Medulla oblongata (tissue), 1 donor: ENCODE measurements at regions not wholly inside any gene's neighbourhood (a gene's known extent, or its start where the extent isn't known, plus 50 kb on each side); places are given as distances from the start of the nearest gene placed in this dataset.
A peak's percentile ranks its signal among the peaks of the same experiment; 100 is the strongest.

Source experiments
- DNase-seq: peaks from one replicate; pipeline ENCODE4 v3.0.0-alpha.2; 2015; ENCODE audit errors: extremely low spot score

DNA sequence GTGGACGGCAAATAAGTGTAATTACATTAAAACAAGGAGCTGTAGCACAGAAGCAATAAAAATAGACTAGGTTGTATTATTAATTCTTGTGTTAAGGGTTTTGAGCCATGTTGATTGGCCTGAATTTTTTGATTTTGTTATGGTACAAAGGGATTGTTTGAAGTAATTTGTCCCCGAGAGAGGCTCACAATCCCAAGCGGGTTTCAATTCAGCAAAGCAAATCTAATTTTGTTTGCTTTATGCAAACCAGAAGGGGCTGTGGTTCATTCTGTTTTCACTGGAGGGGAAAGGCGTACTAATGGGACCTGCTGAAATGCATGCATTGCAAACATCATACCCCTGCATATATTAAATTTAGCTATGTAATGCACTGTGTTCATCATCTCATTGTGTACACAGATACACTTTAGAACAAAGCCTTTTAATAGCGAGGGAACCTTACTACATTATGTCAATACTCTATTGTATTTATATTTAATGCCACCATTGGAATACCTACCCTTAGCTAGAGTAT, 379.5 kb upstream of the POU3F2 start:
- DNase-seq, result no peak

DNA sequence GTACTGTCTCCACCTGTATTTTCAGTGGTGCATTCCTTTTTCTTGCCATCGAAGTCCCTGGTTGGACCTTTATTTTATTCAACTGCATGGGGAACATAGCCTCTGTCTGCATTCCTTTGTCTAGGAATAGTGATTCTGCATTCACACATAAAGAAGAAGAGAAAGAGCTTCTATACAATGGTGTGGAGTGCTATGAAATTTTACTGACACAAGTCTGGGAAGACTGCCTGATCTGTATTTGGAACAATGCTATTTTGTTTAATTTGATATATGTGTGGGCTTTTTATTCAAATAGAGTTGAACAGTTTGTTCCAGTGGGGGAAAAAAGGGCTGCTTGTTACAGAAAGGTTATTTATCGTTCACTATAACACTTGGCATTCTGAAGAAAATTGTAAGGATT, 375.7 kb upstream of the POU3F2 start:
- peak; percentile 80 for DNase-seq

DNA sequence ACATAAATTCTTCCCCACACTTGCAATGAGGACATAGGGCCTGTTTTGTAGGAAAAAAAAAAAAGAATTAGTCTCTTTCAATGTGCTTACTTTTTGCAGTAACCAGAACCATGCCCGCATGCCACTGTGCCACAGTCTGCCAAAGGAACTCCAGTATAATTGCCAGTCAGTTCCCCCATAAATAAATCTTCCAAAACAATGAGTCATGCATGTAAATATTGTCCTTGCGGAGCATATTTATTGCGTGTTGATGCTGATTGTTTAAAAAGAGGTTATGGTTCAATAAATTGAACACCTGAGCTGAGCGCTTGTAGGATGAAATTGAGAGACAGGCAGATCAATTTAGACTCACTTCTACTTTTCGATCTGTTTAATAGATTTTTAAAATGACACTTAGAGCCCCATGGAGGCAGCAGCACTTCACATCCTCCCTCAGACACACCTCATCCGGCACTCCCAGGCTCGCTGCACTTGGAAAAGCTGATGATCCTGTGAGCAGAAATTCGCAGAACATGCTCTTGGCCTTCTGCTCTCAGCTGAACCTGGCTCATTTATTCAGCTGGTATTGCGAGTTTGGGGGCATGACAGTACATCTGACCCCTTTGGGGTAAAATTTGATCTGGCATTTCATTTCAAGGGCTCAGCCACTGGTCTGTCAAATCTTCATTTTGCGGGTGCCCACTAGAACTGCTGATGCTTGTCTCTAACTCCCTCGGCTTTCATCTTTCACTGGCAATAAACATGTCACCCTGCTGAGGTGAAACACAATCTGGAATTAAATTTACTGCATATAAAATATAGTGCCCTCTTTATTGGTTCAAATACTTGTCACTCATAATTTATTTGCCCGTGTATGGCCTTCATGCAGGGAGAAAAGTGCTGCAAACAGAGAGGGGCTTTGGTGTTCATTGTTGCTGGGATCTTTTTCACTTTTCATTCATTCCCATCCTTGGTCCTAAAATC, 371.1 kb upstream of the POU3F2 start:
- no peak for DNase-seq

DNA sequence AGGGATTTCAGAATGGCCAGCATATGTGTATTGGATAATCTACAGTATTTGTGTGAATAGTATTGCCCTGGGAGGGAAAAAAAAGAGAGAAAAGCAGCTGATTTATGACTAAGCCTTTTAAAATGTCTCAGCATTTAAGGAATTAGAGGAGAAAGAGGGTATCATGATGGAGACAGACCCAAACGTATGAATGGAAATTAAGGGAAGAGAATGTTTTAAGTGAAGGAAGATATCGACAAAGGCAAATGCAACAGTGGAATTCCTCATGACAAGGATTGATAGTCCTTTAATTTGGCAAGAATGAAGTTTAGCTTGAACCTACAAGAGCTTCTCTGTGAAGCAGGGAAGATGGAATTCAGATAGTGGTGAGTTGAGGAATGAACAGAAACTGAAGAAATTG, 367.3 kb upstream of the POU3F2 start:
- DNase-seq, result no peak

DNA sequence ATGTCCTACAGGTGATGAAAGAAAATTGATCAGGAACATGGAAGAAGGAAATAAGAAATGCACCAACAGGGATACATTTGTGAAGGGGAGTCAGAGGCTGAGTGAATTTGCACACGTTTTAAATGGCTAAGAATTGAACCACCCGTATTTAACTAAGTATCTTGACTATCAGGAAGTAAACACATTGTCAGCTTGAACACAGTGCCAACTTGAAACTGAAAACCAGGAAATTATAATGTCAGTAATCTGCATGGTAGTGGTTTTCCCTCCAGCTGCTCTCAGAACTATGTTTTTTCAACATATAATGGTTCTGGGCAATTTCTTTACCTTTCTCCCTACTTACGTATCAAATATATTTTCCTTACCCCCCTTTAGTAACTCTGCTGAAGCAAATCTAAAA, 366.5 kb upstream of the POU3F2 start:
- DNase-seq, result no peak

DNA sequence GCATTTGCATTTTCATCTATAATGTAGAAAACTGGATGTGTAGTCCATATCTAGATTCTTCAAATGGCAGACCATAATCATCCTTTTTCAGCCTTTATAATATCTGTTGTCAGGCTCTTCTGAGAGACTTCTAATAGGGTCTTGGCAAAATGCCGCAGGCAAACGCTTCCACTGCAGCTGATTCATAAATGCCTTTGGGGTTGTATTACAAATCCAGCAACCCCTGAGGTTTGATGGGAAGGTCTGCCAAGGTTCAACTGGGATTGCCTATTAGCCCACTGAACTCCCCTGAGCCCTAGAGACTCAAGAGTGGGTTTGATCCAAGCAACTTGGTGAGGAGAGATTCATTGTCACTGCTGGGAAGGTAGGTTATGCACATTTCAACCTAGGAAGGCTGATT, 365.2 kb upstream of the POU3F2 start:
- no peak for DNase-seq

DNA sequence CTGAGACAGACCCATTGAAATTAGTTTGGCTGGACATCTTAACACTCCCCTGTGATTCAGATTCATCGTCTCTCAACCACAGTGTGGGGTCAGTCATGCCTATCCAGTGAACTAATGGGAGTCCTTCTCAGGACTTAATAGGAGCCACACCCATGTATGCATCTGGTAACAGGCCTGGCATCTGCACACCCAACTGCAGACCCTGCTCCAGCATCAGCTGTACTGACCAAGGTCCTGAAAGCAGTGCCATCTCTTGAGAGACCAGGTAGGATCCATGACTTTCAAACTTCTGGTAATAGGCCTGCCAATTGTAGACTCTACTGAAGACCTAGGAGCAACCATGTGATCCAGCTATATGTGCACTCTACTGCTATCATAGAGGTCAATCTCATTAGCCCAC, 363.6 kb upstream of the POU3F2 start:
- DNase-seq, result no peak

DNA sequence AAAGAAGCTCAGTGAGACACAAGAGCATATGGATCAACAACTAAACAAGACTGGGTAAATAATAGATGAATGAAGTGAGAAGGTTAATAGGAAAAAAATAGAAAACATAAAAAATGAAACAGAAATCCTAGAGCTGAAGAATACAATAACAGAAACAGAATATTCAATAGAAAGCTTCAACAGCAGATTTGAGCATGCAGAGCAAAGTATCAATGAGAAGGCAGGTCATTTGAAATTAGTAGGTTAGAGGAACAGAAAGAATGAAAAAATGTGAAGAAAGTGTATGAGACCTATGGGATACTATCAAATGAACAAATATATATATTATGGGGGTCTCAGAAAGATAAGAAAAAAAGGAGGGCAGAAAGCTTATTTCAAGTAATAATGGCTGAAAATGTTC, 362.9 kb upstream of the POU3F2 start:
- DNase-seq, result no peak

DNA sequence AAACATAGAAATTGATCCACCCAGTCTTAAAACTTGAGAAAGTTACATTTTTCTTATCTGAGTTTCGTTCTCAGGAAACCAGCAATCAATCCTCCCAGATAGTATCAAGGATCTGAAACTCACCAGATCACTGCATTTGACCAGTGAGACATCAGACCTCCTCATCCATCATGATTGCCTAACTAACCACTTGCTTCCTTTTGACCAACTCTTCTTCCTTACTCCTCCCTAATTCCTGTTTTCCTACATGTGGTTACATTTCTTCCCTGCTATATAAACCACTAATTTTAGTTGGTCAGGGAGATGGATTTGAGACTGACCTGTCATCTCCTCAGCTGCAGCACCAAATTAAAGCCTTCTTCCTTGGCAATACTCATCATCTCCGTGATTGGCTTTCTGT, 357.1 kb upstream of the POU3F2 start:
- no peak for DNase-seq

DNA sequence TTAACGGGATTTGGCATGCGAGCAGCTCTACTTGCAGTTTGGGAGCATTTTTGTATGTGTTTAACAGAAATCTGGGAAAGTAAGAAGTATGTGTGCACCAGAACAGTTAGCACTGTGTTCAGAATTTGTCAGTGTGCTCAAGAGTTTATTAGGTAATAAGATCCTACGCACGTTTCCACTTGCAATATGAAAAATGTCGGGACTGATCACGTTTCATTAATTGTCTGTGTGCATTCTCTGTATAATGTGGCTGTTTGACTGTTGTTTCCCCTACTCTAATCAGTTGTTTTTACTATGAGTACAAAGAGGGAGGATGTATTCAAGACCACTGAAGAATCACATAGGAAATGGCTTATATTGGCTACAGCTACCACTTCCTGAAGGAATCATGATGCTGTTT, 349.7 kb upstream of the POU3F2 start:
- no peak for DNase-seq

DNA sequence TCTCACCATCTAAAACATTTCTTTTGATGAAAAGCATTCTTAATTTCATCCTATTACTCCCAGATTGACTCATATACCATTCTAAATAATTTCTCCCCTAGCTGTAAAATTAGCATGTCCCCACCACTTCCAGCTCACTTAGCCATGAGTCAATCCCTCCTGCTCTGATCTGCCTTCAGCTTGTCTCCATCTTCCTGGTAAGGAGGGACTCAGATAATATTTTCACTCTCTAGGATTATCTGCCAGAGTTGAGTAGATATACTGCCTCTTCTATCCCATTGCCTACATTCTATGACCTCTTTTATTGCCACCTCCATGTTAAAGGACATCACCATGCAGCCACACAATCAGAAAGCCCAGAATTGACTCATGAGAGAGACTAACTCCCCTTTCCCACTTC, 348.8 kb upstream of the POU3F2 start:
- no peak for DNase-seq

DNA sequence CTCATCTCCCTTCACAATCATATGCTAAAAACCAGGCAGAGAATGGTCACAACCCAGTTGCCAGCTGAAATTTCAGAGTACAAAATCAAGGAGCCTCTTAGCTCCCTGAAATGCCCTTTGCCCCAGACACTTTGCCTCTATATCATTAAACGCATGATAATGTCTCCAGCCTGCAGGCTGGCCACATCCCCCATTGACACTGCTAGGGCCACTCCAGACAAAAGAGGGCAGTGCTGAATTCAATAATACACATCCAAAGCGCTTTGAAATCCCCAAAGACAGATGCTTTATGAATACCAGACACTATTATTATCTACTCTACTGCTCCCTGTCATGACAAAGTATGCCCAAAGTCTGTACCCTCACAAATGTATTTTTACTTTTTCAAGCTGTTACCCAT, 348.3 kb upstream of the POU3F2 start:
- DNase-seq, result no peak

DNA sequence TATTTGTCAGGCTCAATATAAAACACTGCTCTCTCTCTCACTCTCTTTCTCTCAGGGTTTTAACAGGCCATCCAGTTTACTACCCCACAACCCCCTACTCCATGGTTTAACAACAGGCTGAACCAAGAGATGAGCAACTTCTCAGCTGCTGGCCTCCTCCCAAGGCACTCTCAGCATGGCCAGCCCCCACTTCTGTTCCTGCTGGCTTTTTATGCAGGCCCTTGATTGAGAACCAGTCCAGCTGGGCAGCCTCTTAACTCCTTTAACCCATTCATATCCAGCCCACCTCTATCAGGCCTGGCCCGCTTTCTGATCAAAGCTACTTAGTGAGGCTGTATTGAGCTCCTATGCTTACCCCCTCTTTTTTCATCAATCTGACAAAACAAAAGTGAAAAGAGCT, 346.8 kb upstream of the POU3F2 start:
- no peak for DNase-seq

DNA sequence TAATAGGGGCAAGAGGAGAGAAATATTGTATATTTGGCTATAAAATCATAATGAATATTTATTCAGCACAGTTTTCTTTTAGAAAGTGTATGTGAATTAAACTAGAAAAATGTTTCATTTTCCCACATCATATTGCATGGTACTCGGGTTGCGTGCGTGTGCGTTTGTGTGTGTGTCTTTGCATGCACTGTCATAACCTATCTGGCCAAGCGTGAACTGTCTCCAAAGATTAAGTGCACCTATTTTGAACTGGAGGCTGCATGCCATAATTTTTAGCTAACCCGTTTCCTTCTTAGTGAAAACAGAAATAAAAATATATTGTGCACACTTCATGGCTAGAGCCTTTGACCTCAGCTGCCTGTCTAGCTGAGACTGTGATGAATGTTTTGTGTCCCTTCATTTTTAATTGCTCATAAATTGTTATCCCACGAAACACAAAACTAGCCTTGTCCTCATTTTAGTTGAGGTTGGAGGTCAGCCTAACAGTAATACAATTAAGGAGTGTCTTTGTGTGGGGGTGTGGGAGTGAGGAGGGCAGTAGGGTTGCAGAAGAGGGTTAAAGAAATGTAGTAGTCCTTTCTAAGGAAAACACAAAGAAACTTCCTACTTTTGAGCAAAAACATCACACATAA, 336.1 kb upstream of the POU3F2 start:
- DNase-seq, result no peak

DNA sequence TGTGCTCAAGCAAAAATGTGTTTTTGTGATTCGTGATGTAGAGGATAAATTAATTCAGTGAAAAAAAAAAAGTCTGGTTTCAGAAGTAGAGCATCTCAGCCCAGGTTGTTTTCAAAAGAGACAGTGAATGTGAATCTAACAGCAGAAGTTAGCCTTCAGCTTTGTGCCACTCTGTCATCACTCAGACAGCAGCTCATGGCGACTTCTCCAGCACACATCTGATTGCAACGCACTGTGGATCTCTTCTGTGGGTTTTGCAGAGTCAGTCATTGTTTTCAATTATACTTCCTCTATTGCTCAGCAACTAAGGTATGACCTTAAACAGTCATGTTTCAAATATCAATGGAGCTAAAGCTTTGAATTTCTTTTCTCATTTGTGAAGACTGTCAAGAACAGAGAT, 335.5 kb upstream of the POU3F2 start:
- DNase-seq, result no peak

DNA sequence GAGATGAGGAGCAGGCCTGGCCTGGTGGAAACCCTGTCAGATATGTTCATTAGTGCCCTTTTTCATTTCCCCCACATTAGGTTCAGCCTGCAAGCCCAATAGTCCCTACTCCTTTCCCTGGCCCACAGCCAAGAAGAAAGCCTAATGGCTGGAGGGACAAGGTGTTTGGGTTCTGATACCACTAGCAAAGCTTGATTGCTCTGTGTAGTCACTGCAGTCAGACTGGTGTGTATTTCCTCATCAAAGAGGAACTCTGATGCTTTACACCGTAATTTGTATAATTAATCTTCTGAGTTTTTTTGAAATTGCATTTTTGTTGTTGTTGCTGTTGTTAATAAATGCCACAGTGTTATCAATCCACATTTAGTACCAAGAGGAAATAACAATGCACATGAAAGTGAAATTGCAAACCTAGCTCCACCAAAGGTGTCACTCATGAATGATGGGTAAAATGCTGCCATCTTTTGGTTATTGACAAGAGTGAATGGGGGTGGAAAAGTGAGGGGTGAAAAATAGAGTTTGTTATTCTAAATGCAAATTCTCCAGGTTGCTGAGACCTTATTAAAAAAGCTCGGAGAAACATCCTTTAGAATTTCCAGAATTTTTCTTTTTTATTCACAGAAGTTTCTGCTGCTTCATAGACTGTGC, 320.2 kb upstream of the POU3F2 start:
- DNase-seq, result peak; percentile 49

DNA sequence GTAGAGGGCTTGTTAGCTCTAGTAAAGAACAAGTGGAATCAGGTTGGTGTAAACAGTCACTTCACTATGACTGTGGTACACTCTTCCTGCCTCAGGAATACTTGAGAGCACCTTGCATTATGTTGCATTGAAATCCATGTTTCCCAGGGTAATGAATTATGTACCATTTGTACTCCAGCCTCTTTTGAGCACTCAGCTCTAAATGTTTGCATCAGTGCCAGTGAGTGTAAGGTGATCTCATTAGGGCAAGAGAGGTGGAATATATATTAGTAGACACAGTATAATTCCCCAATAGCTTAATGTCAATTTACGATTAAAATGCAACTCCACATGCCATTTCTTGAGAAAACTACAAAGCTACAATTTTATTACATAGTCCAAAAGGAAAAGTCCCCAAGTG, 319.6 kb upstream of the POU3F2 start:
- DNase-seq, result no peak

DNA sequence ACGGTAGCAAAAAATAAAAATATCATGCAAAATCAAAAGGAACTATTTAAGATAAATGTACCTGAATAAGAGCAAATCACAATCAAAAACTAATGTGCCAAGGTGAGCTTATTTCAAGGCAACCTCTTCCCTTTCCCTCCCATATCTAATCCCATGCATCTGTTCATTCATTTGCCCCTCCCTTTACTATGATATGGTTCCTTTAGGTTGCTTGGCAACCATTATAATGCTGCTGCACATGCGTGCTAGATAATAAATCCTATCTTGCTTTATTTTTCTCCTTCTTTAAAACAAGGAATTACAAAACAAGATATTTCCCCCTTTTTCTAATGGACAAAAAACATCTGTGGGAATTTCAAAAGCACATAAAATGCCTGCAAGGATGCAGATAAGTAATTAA, 318.2 kb upstream of the POU3F2 start:
- DNase-seq, result no peak

DNA sequence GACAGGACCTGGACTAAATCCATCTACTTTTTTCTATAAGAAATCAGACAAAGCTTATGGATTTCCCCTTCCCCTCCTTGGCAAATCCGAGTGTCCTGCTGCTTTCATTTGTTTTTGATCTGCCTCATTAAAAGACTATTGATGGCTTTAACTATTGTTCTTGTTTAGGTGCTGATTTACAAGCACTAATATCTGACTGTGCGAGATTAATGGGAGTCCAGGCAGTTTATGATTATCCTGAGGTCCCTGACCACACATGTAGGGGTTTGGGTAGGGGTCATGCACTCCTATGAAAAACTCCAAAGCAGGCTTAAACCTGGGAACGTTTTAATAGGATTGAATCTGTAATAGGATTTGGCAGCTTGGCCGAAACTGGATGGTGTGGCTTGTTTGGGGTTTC, 317.5 kb upstream of the POU3F2 start:
- DNase-seq, result no peak

DNA sequence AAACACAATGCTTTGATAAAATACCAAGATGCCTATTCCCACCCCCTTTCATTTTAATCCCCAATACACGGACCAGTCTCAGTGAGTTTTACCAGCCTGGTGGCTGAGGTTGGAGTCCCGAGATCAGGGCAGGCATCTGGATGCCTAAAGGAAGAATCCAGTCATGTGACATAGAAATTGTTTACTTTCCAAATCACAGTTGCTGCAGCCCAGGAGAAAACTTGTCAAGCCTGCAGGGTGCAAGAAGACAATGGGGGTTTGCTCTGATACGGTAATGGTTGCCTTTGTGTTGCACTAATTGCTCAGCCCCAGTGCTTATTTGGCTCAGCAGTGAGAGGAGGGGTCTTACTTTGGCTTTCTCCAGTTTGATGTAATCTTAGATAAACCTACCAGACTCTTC, 308.5 kb upstream of the POU3F2 start:
- no peak for DNase-seq

DNA sequence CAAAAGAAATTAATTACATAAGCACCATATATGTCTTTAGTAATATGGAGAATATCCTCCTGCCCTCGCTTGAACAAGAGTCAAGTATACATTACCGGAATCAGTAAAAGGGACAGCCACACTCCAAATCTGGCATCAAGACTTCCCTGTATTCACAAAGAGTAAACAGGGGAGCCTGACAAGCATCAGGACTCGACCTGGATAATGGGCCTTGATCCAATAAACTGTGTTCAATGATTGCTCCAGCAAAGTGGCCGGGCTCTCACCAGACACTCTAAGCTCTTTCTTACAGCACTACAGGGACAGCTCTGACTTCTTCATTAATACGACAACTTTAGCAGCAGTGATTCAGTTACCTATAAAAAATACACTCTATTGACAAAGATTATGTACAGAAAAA, 307.9 kb upstream of the POU3F2 start:
- DNase-seq, result no peak

DNA sequence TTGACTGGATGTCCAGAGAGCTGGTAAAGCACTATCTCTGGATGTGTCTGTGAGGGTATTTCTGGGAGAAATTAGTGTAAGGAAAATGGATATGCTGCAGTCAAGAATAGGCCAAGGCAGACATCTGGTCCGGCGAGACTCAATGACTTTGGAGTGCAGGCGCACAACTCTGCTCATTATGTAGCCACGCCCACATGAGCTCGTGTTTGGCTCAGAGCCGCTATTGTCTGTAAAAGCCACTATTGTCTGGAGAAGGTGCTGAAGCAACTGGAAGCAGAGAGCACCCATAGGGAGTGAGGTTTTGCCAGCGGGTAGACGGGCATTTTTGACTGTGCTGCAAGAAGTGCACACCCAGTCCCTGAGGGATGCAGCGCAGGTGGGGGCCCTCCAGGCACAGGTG, 305.0 kb upstream of the POU3F2 start:
- DNase-seq, result peak; percentile 46

DNA sequence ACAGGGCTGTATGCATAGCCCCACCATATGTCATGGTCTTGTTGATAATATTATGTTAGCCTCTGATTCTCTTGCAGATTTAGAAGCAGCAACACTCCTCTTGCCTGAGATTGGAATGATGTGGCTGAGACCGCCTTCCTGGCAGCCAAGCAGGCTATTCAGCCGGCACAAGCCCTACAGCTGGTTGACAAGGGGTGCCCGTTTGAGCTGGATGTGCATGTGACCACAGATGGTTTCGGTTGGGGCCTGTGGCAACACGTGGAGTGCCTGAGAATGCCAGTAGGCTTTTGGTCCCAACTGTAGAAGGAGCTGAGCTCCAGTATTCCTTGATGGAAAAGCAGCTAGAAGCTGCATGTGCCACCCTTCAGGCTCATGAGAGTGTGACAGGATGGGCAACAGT, 303.6 kb upstream of the POU3F2 start:
- DNase-seq, result no peak
